Upper lobe of left lung (tissue), 4 donors: ENCODE measurements at regions not wholly inside any gene's neighbourhood (a gene's known extent, or its start where the extent isn't known, plus 50 kb on each side); places are given as distances from the start of the nearest gene placed in this dataset.

Experiments used
- EP300 ChIP-seq, 4 donors: sonication (generic); formaldehyde crosslinking; IDR thresholded peaks; one replicate each; pipeline ENCODE4 v1.5.1; 2017; ENCODE audit warnings: antibody characterized with exemption in 4 of 4, control low read depth in 2 of 4
- POLR2A ChIP-seq, 4 donors: fragments of 450-650 bp; IDR thresholded peaks; one replicate each; pipeline ENCODE4 v1.5.1; 2016 to 2017; ENCODE audit warnings: antibody characterized with exemption in 4 of 4, mild to moderate bottlenecking in 2 of 4
- TF ChIP-seq, protein P1 (sequence below), 6 experiments: fragments of 450-650 bp in 4 of 6; fragments of 200-600 bp in 2 of 6; sonication (generic) in 2 of 6; IDR thresholded peaks; one replicate each; pipeline ENCODE4 v1.5.1; 2016 to 2019; ENCODE audit warnings: antibody characterized with exemption in 6 of 6

DNA sequence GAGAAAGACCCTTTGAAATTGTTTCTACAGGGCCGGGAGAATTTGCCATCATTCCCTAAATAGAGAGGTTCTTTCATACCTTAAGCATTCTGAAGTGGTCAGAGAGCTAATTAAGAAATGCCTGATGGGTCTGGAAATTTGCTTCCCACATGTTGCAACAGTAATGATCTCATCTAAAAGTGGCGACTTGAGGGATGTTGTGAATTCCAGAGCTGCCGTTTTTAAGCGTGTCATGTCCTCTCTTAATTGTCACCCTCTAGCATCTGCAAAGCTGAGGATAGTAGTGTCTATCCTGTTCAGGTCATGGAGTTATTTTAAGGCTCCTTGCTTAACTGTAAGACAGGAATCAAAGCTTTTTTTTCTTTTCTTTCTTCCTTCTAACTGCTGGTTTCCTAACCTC is 60.4 kb downstream of the FOS start:
- TF ChIP-seq POLR2A (IDR thresholded peaks at IDR 0.05) (no peak), EP300 (IDR thresholded peaks at IDR 0.05) (peak in 2 of 4 donors; percentile 19 to 66)
- TF ChIP-seq, protein P1, sequence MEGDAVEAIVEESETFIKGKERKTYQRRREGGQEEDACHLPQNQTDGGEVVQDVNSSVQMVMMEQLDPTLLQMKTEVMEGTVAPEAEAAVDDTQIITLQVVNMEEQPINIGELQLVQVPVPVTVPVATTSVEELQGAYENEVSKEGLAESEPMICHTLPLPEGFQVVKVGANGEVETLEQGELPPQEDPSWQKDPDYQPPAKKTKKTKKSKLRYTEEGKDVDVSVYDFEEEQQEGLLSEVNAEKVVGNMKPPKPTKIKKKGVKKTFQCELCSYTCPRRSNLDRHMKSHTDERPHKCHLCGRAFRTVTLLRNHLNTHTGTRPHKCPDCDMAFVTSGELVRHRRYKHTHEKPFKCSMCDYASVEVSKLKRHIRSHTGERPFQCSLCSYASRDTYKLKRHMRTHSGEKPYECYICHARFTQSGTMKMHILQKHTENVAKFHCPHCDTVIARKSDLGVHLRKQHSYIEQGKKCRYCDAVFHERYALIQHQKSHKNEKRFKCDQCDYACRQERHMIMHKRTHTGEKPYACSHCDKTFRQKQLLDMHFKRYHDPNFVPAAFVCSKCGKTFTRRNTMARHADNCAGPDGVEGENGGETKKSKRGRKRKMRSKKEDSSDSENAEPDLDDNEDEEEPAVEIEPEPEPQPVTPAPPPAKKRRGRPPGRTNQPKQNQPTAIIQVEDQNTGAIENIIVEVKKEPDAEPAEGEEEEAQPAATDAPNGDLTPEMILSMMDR (IDR thresholded peaks at IDR 0.05) = no peak
